Adrenal gland (tissue), 9 donors: ENCODE measurements at regions not wholly inside any gene's neighbourhood (a gene's known extent, or its start where the extent isn't known, plus 50 kb on each side); places are given as distances from the start of the nearest gene placed in this dataset.

ENCODE experiments used
- DNase-seq, 7 donors: peaks; one replicate each; pipeline ENCODE4 v3.0.0-alpha.2; 2019 to 2020
- H3K27ac ChIP-seq, 5 donors: fragments of 200-600 bp; sonication (generic) in 4 of 5; 1 replicate in 3 of 5; 2 replicates in 2 of 5; pipeline versions ENCODE4 v1.5.1 to v1.8.0; 2016 to 2020; ENCODE audit warnings: mild to moderate bottlenecking in 1 of 5
- H3K27me3 ChIP-seq: fragments of 200-600 bp; 2 replicates; pipeline ENCODE4 v1.8.0; 2021
- H3K36me3 ChIP-seq, 2 donors: fragments of 200-600 bp; replicated peaks in 1 of 2; 1 replicate in 1 of 2; 2 replicates in 1 of 2; pipeline versions ENCODE4 v1.5.1 to v1.8.0; 2018 to 2022
- H3K4me1 ChIP-seq, 2 donors: fragments of 200-600 bp; replicated peaks in 1 of 2; 1 replicate in 1 of 2; 2 replicates in 1 of 2; pipeline versions ENCODE4 v1.5.1 to v1.8.0; 2018 to 2021
- H3K4me3 ChIP-seq, 4 donors: fragments of 200-600 bp; sonication (generic) in 3 of 4; one replicate each; pipeline ENCODE4 v1.5.1; 2016 to 2018
- H3K9me3 ChIP-seq, 3 donors: fragments of 200-600 bp; sonication (generic) in 1 of 3; replicated peaks in 1 of 3; 1 replicate in 2 of 3; 2 replicates in 1 of 3; pipeline versions ENCODE4 v1.5.1 to v1.8.0; 2016 to 2021
- POLR2A ChIP-seq, 2 donors: fragments of 450-650 bp; IDR thresholded peaks; one replicate each; pipeline ENCODE4 v1.6.1; 2017; ENCODE audit warnings: antibody characterized with exemption in 2 of 2, mild to moderate bottlenecking in 2 of 2, moderate library complexity in 1 of 2
- whole genome bisulfite sequencing, 4 donors: extraction: QIAGEN DNeasy Blood & Tissue Kit in 2 of 4; methylation state at CpG; one replicate each; pipeline versions ENCODE4 v1.1.5 to v1.1.7; 2013 to 2017; 5-methylcytosine and 5-hydroxymethylcytosine counted together
- intact Hi-C, 2 donors: fragments of 100-400 bp; cut with DNase I; formaldehyde crosslinking; loops; one replicate each; pipeline versions ENCODE4 v1.14.1 to v1.15.0; 2022 to 2023
- TF ChIP-seq, protein P1 (sequence below), 6 experiments: fragments of 450-650 bp in 4 of 6; fragments of 200-600 bp in 2 of 6; sonication (generic) in 1 of 6; IDR thresholded peaks; 1 replicate in 5 of 6; 2 replicates in 1 of 6; pipeline versions ENCODE4 v1.5.1 to v1.8.0; 2016 to 2021; ENCODE audit warnings: antibody characterized with exemption in 6 of 6, mild to moderate bottlenecking in 2 of 6, moderate library complexity in 1 of 6
- donor health status: healthy with polysubstance abuse.
- donor health status: Bipolar disorder and iron deficiency.
- donor health status: DM: yes; HTN: yes; CAD: no.
- donor health status: DM: no; HTN: no; CAD: no.
- donor health status: DM: no; HTN: no; CAD: no.

DNA sequence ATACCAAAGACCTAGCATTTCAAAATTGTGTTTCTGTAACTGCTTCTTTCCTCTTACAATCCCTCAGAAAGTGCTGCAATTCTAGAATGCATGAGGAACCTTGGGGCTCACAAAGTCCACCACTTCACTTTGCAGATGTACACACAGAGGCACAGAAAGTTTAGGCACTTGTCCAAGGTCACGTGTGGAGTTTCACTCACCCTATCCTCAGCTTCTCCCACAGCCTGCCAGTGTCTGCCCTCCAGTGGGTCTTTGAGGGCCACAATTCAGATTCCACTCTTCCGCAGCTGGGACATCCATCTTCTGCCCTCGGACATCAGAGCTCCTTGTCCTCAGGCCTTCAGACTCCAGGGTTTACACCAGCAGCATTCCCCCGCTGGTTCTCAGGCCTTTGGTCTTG, 210.5 kb upstream of the SERP2 start:
- H3K36me3 ChIP-seq, result no peaks in the 10 kb centered on the region
- no peak for DNase-seq
- intact Hi-C loops, result no loop called here
- WGBS, 4 donors, result 78 to 90% (median 81%) methylated on average over 4 of the region's 4 CpGs
- TF ChIP-seq, protein P1, sequence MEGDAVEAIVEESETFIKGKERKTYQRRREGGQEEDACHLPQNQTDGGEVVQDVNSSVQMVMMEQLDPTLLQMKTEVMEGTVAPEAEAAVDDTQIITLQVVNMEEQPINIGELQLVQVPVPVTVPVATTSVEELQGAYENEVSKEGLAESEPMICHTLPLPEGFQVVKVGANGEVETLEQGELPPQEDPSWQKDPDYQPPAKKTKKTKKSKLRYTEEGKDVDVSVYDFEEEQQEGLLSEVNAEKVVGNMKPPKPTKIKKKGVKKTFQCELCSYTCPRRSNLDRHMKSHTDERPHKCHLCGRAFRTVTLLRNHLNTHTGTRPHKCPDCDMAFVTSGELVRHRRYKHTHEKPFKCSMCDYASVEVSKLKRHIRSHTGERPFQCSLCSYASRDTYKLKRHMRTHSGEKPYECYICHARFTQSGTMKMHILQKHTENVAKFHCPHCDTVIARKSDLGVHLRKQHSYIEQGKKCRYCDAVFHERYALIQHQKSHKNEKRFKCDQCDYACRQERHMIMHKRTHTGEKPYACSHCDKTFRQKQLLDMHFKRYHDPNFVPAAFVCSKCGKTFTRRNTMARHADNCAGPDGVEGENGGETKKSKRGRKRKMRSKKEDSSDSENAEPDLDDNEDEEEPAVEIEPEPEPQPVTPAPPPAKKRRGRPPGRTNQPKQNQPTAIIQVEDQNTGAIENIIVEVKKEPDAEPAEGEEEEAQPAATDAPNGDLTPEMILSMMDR (IDR thresholded peaks at IDR 0.05), result no peak
- no peak for TF ChIP-seq POLR2A (IDR thresholded peaks at IDR 0.05)
- H3K4me3 ChIP-seq, result no peak overlapping the region
- no peaks in the 10 kb centered on the region for H3K9me3 ChIP-seq
- H3K4me1 ChIP-seq, result no peaks in the 10 kb centered on the region
- H3K27ac ChIP-seq, result no peak overlapping the region
- no peaks in the 10 kb centered on the region for H3K27me3 ChIP-seq

DNA sequence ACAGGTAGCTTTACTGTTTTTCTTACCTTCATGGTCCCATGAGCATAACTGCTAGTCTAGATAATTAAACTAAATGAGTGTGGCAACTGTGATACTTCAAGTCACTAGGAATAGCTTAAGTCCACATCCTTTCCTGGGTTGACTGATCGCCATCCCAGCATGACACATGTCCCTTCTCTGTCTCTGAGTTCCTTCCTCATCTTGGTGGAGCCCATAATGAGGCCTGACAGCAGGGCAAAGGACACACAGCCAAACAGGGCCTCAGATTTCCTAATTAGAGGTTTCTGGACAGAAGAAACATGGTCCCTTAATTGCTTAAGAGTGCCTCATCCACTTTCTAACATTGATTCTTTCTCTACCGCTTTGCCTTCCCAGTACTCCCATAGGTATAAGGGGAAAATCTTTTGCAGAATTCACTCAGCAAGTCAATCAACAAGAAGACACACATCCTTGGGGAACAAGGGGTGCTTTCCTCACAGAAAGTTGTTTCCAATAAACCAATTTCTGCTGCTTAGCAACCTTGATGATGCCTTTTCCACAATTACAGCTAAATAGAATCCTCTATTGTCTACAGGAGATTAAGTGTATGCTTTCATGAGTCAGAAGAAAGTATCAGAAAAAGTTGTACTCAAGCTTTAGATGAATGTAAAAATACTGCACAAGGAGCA, 208.3 kb upstream of the SERP2 start:
- Histone ChIP-seq H3K4me3 (no peak overlapping the region), H3K9me3 (no peaks in the 10 kb centered on the region), H3K36me3 (no peaks in the 10 kb centered on the region), H3K27ac (no peak overlapping the region), H3K4me1 (no peaks in the 10 kb centered on the region), H3K27me3 (no peaks in the 10 kb centered on the region)
- TF ChIP-seq, protein P1 (IDR thresholded peaks at IDR 0.05), result no peak
- no peak for TF ChIP-seq POLR2A (IDR thresholded peaks at IDR 0.05)
- 85 to 94% (median 91%) methylated on average over 2 of the region's 2 CpGs for WGBS, 4 donors
- DNase-seq, result no peak
- intact Hi-C loops, result no loop called here

DNA sequence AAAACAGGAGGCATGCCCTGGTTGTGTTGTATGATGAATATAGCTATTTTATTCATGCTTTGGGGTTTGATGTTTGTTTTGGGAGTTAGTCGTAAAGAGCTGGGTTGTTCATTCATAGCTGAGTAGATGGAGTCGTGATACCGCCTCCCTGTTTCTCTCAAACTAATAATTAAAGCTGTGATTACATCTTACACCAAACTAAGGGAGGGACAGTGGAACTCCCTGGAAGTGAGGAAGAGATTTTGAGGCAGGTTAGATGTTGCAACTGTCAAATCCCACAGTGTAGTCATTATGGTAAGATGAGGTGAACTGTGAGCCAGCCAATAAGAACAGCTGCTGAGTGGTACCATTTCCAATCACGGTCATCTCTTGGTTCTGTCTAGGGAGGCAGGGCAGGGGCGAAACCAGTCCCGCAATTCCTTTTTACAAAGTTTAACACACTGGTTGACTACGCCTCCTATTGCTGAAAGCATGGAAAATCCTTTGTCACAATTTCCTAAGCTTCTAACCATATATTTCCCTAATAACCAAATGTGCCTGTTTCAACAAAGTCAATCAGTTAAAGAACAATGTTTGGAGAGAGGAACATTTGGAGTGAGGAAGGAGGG, 207.6 kb upstream of the SERP2 start:
- H3K4me3 ChIP-seq, result no peak overlapping the region
- no peak for DNase-seq
- no peaks in the 10 kb centered on the region for H3K9me3 ChIP-seq
- TF ChIP-seq, protein P1 (IDR thresholded peaks at IDR 0.05), result no peak
- no peak for TF ChIP-seq POLR2A (IDR thresholded peaks at IDR 0.05)
- no peak overlapping the region for H3K27ac ChIP-seq
- 88 to 92% (median 90%) methylated on average over 7 of the region's 7 CpGs for WGBS, 4 donors
- no peaks in the 10 kb centered on the region for H3K4me1 ChIP-seq
- no peaks in the 10 kb centered on the region for H3K27me3 ChIP-seq
- intact Hi-C loops, result no loop called here
- no peaks in the 10 kb centered on the region for H3K36me3 ChIP-seq

DNA sequence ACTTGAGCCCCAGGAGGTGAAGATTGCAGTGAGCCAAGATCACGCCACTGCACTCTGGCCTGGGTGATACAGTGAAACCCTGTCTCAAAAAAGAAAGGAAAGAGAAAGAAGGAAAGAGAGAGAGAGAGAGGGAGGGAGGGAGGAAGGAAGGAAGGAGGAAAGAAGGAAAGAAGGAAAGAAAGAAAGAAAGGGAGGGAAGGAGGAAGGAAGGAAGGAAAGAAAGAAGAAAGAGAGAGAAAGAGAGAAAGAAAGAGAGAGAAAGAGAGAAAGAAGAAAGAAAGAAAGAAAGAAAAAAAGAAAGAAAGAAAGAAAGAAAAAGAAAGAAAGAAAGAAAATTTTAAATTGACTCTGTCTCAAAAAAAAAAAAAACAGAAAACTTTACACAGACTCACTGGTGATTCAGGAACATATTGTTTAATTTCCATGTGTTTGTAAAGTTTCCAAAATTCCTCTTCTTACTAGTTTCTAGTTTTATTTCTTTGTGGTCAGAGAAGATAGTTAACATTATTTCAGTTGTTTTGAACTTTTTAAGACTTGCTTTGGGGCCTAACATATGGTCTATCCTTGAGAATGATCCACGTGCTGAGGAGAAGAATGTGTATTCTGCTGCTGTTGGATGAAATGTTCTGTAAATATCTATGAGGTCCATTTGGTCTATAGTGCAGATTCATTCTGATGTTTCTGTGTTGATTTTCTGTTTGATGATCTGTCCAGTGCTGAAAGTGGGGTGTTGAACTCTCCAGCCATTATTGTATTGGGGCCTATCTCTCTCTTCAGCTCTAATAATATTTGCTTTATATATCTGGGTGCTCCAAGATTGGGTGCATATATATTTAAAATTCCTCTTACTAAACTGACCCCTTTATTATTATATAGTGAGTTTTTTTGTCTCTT, 204.4 kb upstream of the SERP2 start:
- WGBS, 4 donors, result 89 to 100% (median 93%) methylated on average over 2 of the region's 2 CpGs
- Histone ChIP-seq H3K9me3 (no peaks in the 10 kb centered on the region), H3K4me3 (no peak overlapping the region), H3K4me1 (no peaks in the 10 kb centered on the region), H3K36me3 (no peaks in the 10 kb centered on the region), H3K27me3 (no peaks in the 10 kb centered on the region), H3K27ac (no peak overlapping the region)
- intact Hi-C loops, result no loop called here
- TF ChIP-seq, protein P1 (IDR thresholded peaks at IDR 0.05), result no peak
- TF ChIP-seq POLR2A (IDR thresholded peaks at IDR 0.05), result no peak
- DNase-seq, result no peak
